Esophagus muscularis mucosa (tissue), 4 donors: ENCODE measurements at regions not wholly inside any gene's neighbourhood (a gene's known extent, or its start where the extent isn't known, plus 50 kb on each side); places are given as distances from the start of the nearest gene placed in this dataset.

ENCODE experiments used
- DNase-seq: peaks from one replicate; pipeline ENCODE4 v3.0.0-alpha.2; 2017; ENCODE audit errors: extremely low spot score
- H3K27ac ChIP-seq, 4 donors: fragments of 200-600 bp; sonication (generic); replicated peaks in 1 of 4; 1 replicate in 3 of 4; 2 replicates in 1 of 4; pipeline ENCODE4 v1.5.1; 2016 to 2019; ENCODE audit warnings: mild to moderate bottlenecking in 1 of 4
- H3K27me3 ChIP-seq, 4 donors: fragments of 200-600 bp; sonication (generic); one replicate each; pipeline versions ENCODE4 v1.5.1 to v1.6.0; 2016 to 2019
- H3K36me3 ChIP-seq, 4 donors: fragments of 200-600 bp; sonication (generic); one replicate each; pipeline ENCODE4 v1.5.1; 2016 to 2019
- H3K4me1 ChIP-seq, 4 donors: fragments of 200-600 bp; sonication (generic); one replicate each; pipeline ENCODE4 v1.5.1; 2016 to 2019
- H3K4me3 ChIP-seq, 4 donors: fragments of 200-600 bp; sonication (generic); 1 replicate in 2 of 4; 2 replicates in 2 of 4; pipeline ENCODE4 v1.5.1; 2016 to 2019; ENCODE audit warnings: mild to moderate bottlenecking in 4 of 4, moderate library complexity in 1 of 4
- H3K9me3 ChIP-seq, 4 donors: fragments of 200-600 bp; sonication (generic); 1 replicate in 3 of 4; 2 replicates in 1 of 4; pipeline ENCODE4 v1.5.1; 2016 to 2019
- CTCF ChIP-seq, 3 experiments: fragments of 200-600 bp in 2 of 3; fragments of 450-650 bp in 1 of 3; sonication (generic) in 2 of 3; IDR thresholded peaks; one replicate each; pipeline ENCODE4 v1.5.1; 2017 to 2019; ENCODE audit warnings: antibody characterized with exemption in 3 of 3, mild to moderate bottlenecking in 2 of 3, moderate library complexity in 1 of 3
- POLR2AphosphoS5 ChIP-seq, 2 donors: sonication (generic); formaldehyde crosslinking; IDR thresholded peaks; one replicate each; pipeline ENCODE4 v1.6.1; 2017; ENCODE audit warnings: antibody characterized with exemption in 2 of 2
- WGBS: methylation state at CpG from one replicate; pipeline ENCODE4 v1.1.5; 2018; 5-methylcytosine and 5-hydroxymethylcytosine counted together
- intact Hi-C: fragments of 100-400 bp; cut with DNase I; formaldehyde crosslinking; loops from one replicate; pipeline ENCODE4 v1.15.1; 2023

DNA sequence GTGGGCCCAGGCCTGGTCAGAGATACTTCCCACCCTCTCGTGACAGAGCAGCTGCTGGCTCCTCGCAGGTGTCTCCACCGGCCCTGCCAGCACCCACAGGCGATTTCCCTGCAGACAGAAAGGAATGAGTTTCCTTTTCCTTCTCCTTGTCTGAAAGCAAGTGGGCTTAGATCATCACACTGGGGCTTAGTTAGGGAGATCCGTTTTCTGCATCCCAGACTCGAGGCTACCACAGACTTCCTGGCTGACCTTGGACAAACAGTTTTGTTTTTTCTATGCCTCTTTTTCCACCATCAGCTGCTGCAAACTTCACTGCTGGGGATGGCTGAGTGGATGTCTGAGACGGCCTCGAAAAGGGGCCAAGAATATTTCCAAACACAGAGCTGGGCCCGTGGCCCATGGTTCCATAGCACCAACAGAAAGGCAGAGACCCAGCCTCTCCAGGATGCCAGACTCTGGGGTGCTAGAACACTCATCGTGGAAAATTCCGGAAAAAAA, 86.5 kb downstream of the BANF2 start:
- peak in 1 of 2 donors; percentile 21 for TF ChIP-seq POLR2AphosphoS5 (IDR thresholded peaks at IDR 0.05)
- no peak for TF ChIP-seq CTCF (IDR thresholded peaks at IDR 0.05)
- Histone ChIP-seq H3K36me3 (no peaks in the 10 kb centered on the region), H3K4me1 (peaks cover 0 to 13% (median 10%) of the 10 kb centered on the region in 4 donors), H3K27ac (peak overlapping the region in 2 of 4 donors; percentile 42 to 53), H3K9me3 (no peaks in the 10 kb centered on the region), H3K27me3 (no peaks in the 10 kb centered on the region), H3K4me3 (peak overlapping the region in 1 of 4 donors; percentile 1)
- DNase-seq = no peak
- intact Hi-C loops = no loop called here
- 15% methylated on average over 11 of the region's 11 CpGs for WGBS
